Endothelial cell of umbilical vein (primary cell): ENCODE measurements at regions not wholly inside any gene's neighbourhood (a gene's known extent, or its start where the extent isn't known, plus 50 kb on each side); places are given as distances from the start of the nearest gene placed in this dataset.

ENCODE experiments used
- BruUV-seq: library from RNA; stranded (reverse); fragments of 400-500 nt; replicated peaks from 2 replicates; lab custom pipeline; 2021; lab: Mats Ljungman, UMichigan
- CTCF ChIA-PET: fragments of 300-600, 350-600 bp; sonication (Branson Sonifier 250); formaldehyde crosslinking; loops from one replicate; lab custom pipeline; 2021; ENCODE audit warnings: antibody characterized with exemption, inconsistent platforms; lab: Charles Lee
- POLR2A ChIA-PET: fragments of 300-600, 350-600 bp; sonication (Branson Sonifier 250); formaldehyde crosslinking; loops from one replicate; lab custom pipeline; 2021; ENCODE audit warnings: antibody characterized with exemption, inconsistent platforms; lab: Charles Lee
- DNase-seq: peaks from one replicate; pipeline ENCODE4 v3.0.0-alpha.2; 2011; ENCODE audit warnings: low read depth, low spot score
- FAIRE-seq: peaks from 2 replicates; lab custom pipeline; 2011; peaks lifted over from hg19 to GRCh38; lab: Jason Lieb, UNC
- H2AFZ ChIP-seq: 2 replicates; pipeline ENCODE4 v1.6.0; 2012; ENCODE audit warnings: low read depth, low read length, control low read depth, inconsistent platforms
- H3K27ac ChIP-seq: 2 replicates; pipeline ENCODE4 v1.5.1; 2011; ENCODE audit warnings: low read depth, mild to moderate bottlenecking, control low read depth, low read length, moderate library complexity; ENCODE audit not compliant: insufficient read depth
- H3K27me3 ChIP-seq, 2 experiments: 2 replicates each; pipeline versions ENCODE4 v1.6.0 to v1.6.1; 2011; ENCODE audit warnings: low read length in 2 of 2, mixed read lengths in 1 of 2; ENCODE audit not compliant: control insufficient read depth in 2 of 2, insufficient read depth in 2 of 2
- H3K36me3 ChIP-seq, 2 experiments: 2 replicates in 1 of 2; 3 replicates in 1 of 2; pipeline ENCODE4 v1.5.1; 2011; ENCODE audit warnings: low read length in 2 of 2, mild to moderate bottlenecking in 1 of 2, moderate library complexity in 1 of 2; ENCODE audit not compliant: control insufficient read depth in 2 of 2, insufficient read depth in 2 of 2; ENCODE audit errors: extremely low read depth in 1 of 2
- H3K4me1 ChIP-seq: 3 replicates; pipeline ENCODE4 v1.5.1; 2011; ENCODE audit warnings: mild to moderate bottlenecking, low read length; ENCODE audit not compliant: control insufficient read depth, insufficient read depth; ENCODE audit errors: extremely low read depth
- H3K4me2 ChIP-seq: 2 replicates; pipeline ENCODE4 v1.6.1; 2011; ENCODE audit warnings: low read length, control low read depth, mixed read lengths; ENCODE audit not compliant: insufficient read depth
- H3K4me3 ChIP-seq, 3 experiments: fragments of 200-600 bp in 1 of 3; sonication (generic), shearing (Covaris generic) in 1 of 3; replicated peaks in 1 of 3; 2 replicates each; pipeline ENCODE4 v1.5.1; 2011 to 2016; ENCODE audit warnings: control low read depth in 3 of 3, low read length in 3 of 3, mild to moderate bottlenecking in 2 of 3, inconsistent platforms in 1 of 3, low read depth in 1 of 3, moderate library complexity in 1 of 3; ENCODE audit not compliant: insufficient read depth in 1 of 3
- H3K79me2 ChIP-seq: 2 replicates; pipeline ENCODE4 v1.6.0; 2012; ENCODE audit warnings: low read length, inconsistent platforms; ENCODE audit not compliant: control insufficient read depth, insufficient read depth
- H3K9ac ChIP-seq: replicated peaks from 2 replicates; pipeline ENCODE3; 2011; ENCODE audit warnings: low read length, control low read depth; ENCODE audit not compliant: insufficient read depth; ENCODE audit errors: extremely low read depth
- H3K9me1 ChIP-seq: replicated peaks from 3 replicates; pipeline ENCODE4 v1.6.0; 2011; ENCODE audit warnings: mild to moderate bottlenecking, low read length; ENCODE audit not compliant: control insufficient read depth, insufficient read depth; ENCODE audit errors: extremely low read depth
- H3K9me3 ChIP-seq: replicated peaks from 2 replicates; pipeline ENCODE4 v1.5.1; 2012; ENCODE audit warnings: low read length, inconsistent platforms; ENCODE audit not compliant: control insufficient read depth, insufficient read depth
- H4K20me1 ChIP-seq: replicated peaks from 2 replicates; pipeline ENCODE3; 2011; ENCODE audit warnings: mild to moderate bottlenecking, low read length; ENCODE audit not compliant: control insufficient read depth, insufficient read depth; ENCODE audit errors: extremely low read depth
- EZH2 ChIP-seq: IDR thresholded peaks from 2 replicates; pipeline ENCODE4 v1.6.1; 2012; ENCODE audit warnings: borderline replicate concordance, low read depth, mild to moderate bottlenecking, moderate library complexity, low read length, inconsistent platforms; ENCODE audit not compliant: severe bottlenecking
- FOS ChIP-seq: IDR thresholded peaks from 2 replicates; pipeline ENCODE4 v1.6.1; 2011; ENCODE audit warnings: mild to moderate bottlenecking, low read length, moderate library complexity, borderline replicate concordance; ENCODE audit not compliant: insufficient read depth
- GATA2 ChIP-seq: IDR thresholded peaks from 2 replicates; pipeline ENCODE4 v1.7.0; 2011; ENCODE audit warnings: low read depth, mild to moderate bottlenecking, moderate library complexity, mixed read lengths, low read length; ENCODE audit not compliant: insufficient read length, insufficient read depth
- JUN ChIP-seq: IDR thresholded peaks from 2 replicates; pipeline ENCODE4 v1.6.1; 2011; ENCODE audit warnings: borderline replicate concordance, low read depth; ENCODE audit not compliant: insufficient read length, insufficient read depth
- MYC ChIP-seq: IDR thresholded peaks from one replicate; pipeline ENCODE4 v1.6.1; 2011; ENCODE audit warnings: mild to moderate bottlenecking, low read depth, low read length
- POLR2A ChIP-seq: IDR thresholded peaks from 2 replicates; pipeline ENCODE4 v1.6.1; 2012; ENCODE audit warnings: low read depth, mild to moderate bottlenecking, control low read depth, low read length
- POLR2AphosphoS5 ChIP-seq: IDR thresholded peaks from 2 replicates; pipeline ENCODE4 v1.6.1; 2012; ENCODE audit warnings: low read depth, mild to moderate bottlenecking, control low read depth, low read length, moderate library complexity; ENCODE audit not compliant: insufficient read depth
- dilution Hi-C: fragments of 300-500 bp; cut with MboI; formaldehyde crosslinking; loops from one replicate; pipeline ENCODE4 v1.15.0; 2019; ENCODE audit warnings: low sequenced_read_pairs; ENCODE audit not compliant: extremely low pct_ligation_motif_present
- intact Hi-C: fragments of 100-400 bp; cut with micrococcal nuclease; formaldehyde crosslinking; loops from one replicate; pipeline ENCODE4 v1.10.0; 2022
- TF ChIP-seq, protein P1 (sequence below), 2 donors: IDR thresholded peaks; 1 replicate in 1 of 2; 2 replicates in 1 of 2; pipeline ENCODE4 v1.5.1; 2011; ENCODE audit warnings: low read length in 2 of 2, mild to moderate bottlenecking in 2 of 2, moderate library complexity in 2 of 2, control low read depth in 1 of 2, inconsistent platforms in 1 of 2, low read depth in 1 of 2; ENCODE audit not compliant: insufficient read depth in 1 of 2; ENCODE audit errors: extremely low read depth in 1 of 2
- TF ChIP-seq, protein P2 (sequence below): IDR thresholded peaks from 2 replicates; pipeline ENCODE4 v1.6.1; 2011; ENCODE audit not compliant: insufficient read depth, insufficient read length

DNA sequence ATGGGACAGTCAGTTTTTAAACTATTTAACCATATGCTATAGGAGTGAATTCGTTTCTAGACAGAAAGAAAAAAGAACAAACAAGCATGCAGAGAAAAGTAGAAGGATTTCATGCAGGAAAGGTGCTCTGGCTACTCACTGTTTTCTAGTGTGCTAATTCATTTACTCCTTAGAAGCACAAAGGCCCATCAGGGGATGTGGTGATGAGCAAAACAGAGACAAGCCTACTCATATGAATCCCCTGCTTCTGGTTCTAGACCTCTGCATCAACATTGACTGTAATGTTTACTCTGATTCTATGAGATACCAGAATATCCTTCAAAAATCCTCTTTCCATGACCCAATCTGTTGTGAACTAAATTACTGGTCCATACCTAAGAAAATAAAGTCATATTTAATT, 801.9 kb downstream of the PLOD2 start:
- no peaks in the 10 kb centered on the region for H3K79me2 ChIP-seq
- dilution Hi-C loops = no loop called here
- TF ChIP-seq POLR2AphosphoS5 (no peak), POLR2A (no peak), EZH2 (no peak), MYC (no peak), JUN (no peak), GATA2 (no peak), FOS (no peak)
- TF ChIP-seq, protein P1, sequence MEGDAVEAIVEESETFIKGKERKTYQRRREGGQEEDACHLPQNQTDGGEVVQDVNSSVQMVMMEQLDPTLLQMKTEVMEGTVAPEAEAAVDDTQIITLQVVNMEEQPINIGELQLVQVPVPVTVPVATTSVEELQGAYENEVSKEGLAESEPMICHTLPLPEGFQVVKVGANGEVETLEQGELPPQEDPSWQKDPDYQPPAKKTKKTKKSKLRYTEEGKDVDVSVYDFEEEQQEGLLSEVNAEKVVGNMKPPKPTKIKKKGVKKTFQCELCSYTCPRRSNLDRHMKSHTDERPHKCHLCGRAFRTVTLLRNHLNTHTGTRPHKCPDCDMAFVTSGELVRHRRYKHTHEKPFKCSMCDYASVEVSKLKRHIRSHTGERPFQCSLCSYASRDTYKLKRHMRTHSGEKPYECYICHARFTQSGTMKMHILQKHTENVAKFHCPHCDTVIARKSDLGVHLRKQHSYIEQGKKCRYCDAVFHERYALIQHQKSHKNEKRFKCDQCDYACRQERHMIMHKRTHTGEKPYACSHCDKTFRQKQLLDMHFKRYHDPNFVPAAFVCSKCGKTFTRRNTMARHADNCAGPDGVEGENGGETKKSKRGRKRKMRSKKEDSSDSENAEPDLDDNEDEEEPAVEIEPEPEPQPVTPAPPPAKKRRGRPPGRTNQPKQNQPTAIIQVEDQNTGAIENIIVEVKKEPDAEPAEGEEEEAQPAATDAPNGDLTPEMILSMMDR (IDR thresholded peaks at IDR 0.05; ENCODE audit: extremely low read depth in 1 of 2, insufficient read depth in 1 of 2, low read depth in 1 of 2, low read length in 2 of 2) = no peak
- TF ChIP-seq, protein P2, sequence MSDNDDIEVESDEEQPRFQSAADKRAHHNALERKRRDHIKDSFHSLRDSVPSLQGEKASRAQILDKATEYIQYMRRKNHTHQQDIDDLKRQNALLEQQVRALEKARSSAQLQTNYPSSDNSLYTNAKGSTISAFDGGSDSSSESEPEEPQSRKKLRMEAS = no peak

More for the DNA sequence above, 801.9 kb downstream of the PLOD2 start:
- ChIA-PET POLR2A (no interaction called here), CTCF (no interaction called here)
- H4K20me1 ChIP-seq = no peaks in the 10 kb centered on the region
- FAIRE-seq (no peak), DNase-seq (no peak)
- BruUV-seq = no TSS peak
- no peak overlapping the region for H3K27ac ChIP-seq
- no peak overlapping the region for H3K4me3 ChIP-seq
- no peak overlapping the region for H3K9ac ChIP-seq
- no peaks in the 10 kb centered on the region for H3K4me1 ChIP-seq
- intact Hi-C loops = no loop called here
- no peaks in the 10 kb centered on the region for H3K9me3 ChIP-seq
- H3K27me3 ChIP-seq = no peaks in the 10 kb centered on the region
- H3K36me3 ChIP-seq = no peaks in the 10 kb centered on the region
- no peaks in the 10 kb centered on the region for H3K9me1 ChIP-seq
- H2AFZ ChIP-seq = no peak overlapping the region
- no peak overlapping the region for H3K4me2 ChIP-seq
